Suppressor macrophage treated with lipopolysaccharide for 4 hours (primary cell): ENCODE measurements at regions not wholly inside any gene's neighbourhood (a gene's known extent, or its start where the extent isn't known, plus 50 kb on each side); places are given as distances from the start of the nearest gene placed in this dataset.
"Not testable (repeated sequence)": the region's sequence is repeated elsewhere in the genome, so short reads cannot be mapped to it uniquely, and the experiment has no call there.

ENCODE experiments used
- DNase-seq: peaks from one replicate; pipeline ENCODE4 v3.0.0-alpha.2; 2020

- DNase-seq, result peak; percentile 1
These were observed 150.5 kb upstream of the DDIT4L start for GRCh38 chr4:100340512-100341485.

DNA sequence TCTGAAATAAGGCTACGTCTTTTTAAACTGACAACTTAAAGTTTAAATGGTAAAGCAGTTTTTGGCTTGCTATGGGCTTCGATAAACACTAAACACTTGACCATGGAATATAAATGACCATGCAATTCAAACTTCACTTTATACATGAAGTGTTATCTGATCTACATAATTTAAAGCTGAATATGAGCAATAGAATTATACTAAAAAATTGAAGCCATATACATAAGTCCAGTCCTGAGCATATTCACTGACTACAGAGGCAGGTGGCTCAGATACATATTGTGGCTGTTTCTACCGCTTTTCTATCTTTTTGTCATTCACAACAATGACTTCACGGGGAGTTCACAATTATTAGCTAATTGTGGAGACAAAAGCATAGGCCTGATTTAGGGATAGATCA, 149.6 kb upstream of the DDIT4L start:
- DNase-seq, result no peak

DNA sequence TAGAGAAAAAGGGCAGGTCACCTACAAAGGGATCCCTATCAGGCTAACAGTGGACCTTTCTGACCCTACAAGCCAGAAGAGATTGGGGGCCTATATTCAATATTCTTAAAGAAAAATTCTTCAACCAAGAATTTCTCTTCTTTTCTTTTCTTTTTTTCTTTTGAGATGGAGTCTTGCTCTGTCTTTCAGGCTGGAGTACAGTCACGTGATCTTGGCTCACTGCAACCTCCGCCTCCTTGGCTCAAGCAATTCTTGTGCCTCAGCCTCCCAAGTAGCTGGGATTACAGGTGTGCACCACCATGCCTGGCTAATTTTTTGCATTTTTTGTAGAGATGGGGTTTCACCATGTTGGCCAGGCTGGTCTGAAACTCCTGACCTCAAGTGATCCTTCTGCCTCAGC, 143.2 kb upstream of the DDIT4L start:
- not testable (repeated sequence) for DNase-seq

DNA sequence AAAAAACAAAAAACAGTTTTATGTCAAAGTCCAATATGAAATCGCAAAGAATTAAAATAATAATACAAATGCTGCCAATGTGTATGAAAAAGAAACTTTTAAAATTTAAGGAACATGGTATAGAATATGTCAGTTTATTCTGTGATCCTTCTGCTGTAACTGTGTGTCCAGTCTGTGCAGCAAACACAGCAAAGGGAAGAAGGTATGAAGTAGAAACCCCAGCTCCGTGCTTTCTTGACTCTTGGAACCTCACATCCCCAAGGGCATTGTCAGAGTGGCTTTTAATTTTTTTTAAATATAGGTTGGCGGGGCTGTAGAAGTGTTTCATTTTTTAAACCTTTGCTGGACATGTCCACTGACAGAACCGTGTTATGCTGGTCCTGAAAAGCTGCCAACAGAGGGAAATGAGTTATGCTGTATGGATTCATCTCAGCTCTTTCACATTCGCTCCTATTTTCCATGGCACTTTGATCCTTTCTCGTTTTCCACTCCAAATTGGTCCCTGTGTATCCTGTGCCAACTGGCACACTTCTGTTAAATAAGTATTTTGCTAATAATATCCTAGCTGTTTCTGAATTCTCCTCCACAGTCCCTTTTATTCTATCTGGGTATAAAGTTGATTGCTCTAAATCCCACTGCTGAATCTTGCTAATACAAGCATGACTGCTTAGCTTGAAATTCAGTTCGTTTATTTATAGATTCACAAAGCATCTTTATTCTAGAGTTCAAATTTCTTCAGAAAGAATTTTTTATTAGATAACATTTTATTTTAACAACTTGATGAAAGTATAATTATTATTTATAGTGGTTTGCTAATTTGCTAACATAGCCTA, 127.0 kb upstream of the DDIT4L start:
- DNase-seq, result no peak

DNA sequence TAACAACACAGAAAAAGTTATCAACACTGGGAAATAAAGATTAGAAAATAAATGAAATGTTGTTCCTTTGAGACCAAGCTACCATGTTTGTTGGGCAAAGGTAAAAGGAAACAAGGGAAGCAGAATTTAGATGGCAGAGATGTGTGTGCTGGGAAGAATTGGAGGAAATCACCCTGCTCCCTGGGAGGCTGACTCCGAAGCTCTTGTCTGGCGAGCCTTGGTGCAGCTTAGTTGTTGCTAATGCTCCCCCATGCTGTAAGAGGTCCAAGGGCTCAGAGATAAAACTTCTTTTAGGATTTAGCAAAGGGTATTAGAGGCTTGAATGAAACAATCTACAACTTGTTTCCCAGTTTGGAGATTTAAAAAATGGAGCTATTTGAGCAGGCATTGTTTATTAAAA, 123.8 kb upstream of the DDIT4L start:
- no peak for DNase-seq

DNA sequence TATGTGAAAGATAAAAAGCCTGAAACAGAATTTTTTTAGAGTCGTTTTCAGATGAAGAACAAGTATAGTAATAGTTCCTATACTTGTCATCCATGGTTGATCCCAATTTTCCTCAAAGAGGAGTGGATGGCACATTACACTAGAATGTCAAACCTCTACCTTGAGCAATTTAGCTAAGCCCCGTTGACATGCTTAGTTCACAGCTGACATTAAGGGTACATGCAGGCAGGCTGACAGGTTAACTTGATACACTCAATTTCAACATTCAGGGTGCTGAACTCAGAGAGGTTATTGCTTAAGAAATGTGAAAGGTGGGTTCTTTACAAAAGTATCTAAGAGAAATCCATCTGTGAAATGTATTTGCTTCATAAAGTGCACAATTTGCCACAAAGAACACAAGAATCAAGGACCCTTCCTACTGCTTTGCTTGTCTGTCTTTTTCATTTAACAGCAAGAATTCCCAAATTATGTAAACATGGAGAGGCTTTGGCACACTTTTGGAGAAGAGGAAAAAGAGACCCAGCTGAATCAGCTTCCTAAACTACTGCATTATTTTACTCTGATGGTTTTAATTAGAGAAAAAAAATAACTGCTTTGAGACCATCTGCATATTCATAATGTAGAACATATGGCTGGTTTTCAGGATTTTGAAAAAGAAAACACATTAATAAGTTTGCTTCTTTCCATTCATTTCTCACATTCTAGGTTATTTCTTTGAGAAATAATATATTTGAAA, 122.5 kb upstream of the DDIT4L start:
- no peak for DNase-seq

DNA sequence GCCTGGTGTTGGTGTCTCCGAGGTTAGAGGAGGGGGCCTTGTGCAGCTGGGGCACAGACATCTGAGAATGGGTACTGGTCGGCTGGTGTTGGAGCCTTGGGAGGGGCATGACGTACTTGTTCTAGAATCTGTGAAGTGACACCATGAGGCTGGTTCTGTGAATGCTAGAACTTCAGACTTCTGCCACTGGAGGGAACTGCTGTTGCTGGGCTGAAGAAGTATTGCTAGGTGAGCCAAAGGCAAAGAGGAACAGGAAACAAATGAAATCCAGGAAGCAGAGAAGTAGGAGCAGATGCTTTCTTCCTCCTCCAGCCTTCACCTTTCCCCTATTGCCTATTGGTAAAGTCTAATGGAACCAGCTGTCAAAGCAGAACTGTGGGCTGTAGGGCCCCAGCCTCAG, 120.9 kb upstream of the DDIT4L start:
- no peak for DNase-seq

DNA sequence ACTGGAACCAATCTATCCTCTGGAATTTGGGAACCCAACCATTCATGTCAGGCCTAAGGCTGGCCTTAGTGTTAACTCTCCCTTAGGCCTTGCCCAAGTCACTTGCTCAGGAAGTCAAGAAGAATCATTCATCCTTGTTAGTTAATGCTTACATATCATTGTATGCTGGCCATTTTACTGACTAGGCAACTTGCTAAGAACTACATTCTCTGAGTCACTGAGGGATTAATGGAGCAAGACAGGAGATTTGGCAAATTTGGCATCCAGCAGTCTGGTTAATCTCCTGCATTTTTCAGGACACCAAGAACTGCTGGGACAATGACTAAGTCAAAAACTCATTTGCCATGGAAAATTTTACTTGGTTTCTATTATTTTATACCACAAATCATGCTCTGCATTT, 115.8 kb upstream of the DDIT4L start:
- no peak for DNase-seq

- DNase-seq, result no peak
These were observed 112.1 kb upstream of the DDIT4L start for GRCh38 chr4:100302061-100303026.

- DNase-seq, result no peak
These were observed 109.0 kb upstream of the DDIT4L start for GRCh38 chr4:100299046-100299840.

GRCh38 chr4:100295792-100296191, 105.5 kb upstream of the DDIT4L start:
- no peak for DNase-seq

GRCh38 chr4:100294356-100294755, 104.1 kb upstream of the DDIT4L start:
- DNase-seq, result no peak

GRCh38 chr4:100290585-100290984, 100.3 kb upstream of the DDIT4L start:
- DNase-seq, result no peak

GRCh38 chr4:100289946-100290345, 99.7 kb upstream of the DDIT4L start:
- DNase-seq, result no peak

DNA sequence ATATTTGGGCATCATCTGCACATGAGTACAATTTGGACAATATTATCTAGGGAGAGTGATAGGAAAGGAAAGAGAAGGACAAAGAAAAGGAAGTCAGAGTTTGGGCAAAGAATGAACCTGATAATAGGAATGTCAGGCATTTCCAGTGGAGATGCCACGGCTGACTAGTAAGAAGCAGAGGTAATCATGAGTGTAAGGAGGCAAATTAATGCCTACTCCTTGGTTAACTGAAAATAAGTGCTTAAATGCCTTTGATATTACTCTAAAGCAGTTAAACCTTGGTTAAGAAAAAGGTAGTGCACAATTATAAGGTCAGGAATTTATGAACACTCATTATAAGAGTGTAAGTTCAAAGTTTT, 99.2 kb upstream of the DDIT4L start:
- DNase-seq, result no peak

DNA sequence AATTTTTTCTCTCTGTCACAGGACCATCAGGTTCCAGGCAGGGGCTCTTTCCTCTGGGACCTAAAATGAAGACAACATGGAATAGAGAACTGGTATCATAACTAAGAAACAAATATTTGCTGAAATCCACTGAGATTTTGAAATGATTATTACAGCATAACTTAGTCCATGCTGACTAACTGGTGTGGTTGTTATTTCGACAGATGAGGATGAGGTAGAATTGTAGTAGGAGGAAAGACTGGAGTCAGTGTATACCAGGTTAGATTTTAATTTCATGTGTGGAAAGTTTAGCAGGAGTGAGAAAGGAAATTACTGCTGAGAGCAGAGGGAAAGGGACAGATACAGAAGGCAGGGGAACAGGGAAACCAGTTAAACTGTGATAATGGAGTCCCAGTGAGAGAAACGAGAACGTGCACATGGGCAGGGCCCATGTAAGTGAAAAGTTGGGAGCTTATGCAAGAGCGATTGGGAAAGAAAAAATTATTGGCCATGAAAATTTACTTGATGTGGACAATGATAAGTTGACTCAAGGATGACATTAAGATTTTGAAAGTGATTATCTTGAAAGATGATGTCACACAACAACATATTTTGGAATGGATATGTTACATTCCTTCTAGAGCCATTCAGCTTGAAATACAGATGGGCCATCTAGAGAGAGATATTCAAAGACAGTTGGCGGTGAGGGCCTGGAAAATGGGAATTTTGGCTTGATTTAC, 98.7 kb upstream of the DDIT4L start:
- no peak for DNase-seq

DNA sequence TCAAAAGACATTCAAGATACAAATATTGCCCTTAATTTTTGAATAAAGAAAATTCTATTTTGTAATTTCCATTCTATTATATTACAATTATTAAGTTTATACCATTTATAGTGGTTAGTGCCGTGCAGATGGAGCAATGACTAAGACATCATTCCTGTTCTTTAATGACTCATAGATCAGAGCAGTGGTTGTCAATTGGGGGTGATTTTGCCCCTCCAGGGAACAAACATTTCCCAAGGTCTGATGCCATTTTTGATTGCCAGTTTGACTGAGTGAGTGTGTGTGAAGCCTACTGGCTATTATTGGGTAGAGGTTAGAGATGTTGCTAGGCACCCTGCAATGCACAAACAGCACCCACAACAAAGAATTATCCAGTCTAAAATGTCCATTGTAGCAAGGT, 97.9 kb upstream of the DDIT4L start:
- DNase-seq, result no peak

GRCh38 chr4:100287534-100287933, 97.3 kb upstream of the DDIT4L start:
- DNase-seq, result no peak

DNA sequence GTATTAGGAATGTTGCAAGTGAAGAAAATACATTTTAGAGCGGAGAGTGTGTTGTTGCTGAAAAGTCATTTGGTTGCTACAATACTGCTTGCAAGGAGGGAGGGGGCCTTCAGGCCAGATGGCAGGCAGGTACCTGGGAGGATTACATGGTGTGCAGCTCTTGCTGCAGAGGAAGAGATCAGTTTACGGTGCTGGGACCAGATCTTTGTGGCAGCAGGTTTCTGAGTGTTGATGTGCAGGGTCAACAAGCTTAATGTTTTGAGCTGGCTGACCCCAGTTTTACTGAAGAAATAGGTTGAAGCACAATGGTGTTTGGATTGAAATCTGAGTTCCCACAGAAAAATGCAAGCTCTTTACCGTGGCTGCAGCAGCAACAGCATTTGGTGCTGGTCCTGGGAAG, 96.4 kb upstream of the DDIT4L start:
- no peak for DNase-seq

- DNase-seq, result no peak
These were observed 94.9 kb upstream of the DDIT4L start for GRCh38 chr4:100285121-100285520.
